Motor neuron (in vitro differentiated cells): ENCODE measurements at regions not wholly inside any gene's neighbourhood (a gene's known extent, or its start where the extent isn't known, plus 50 kb on each side); places are given as distances from the start of the nearest gene placed in this dataset.

Experiments used
- ATAC-seq, 8 experiments: fragments of 200-7000 bp; cut with Tn5 transposase; replicated peaks in 6 of 8; 2 replicates each; pipeline ENCODE4 v1.8.0; 2021; ENCODE audit warnings: mild to moderate bottlenecking in 8 of 8, moderate library complexity in 8 of 8
- H3K27ac ChIP-seq, 2 donors: fragments of 250-450 bp; sonication (Bioruptor Pico); 2 replicates each; pipeline ENCODE4 v1.9.0; 2021; ENCODE audit warnings: antibody characterized with exemption in 2 of 2, mild to moderate bottlenecking in 2 of 2, moderate library complexity in 1 of 2
- H3K4me1 ChIP-seq, 2 donors: fragments of 250-450 bp; sonication (Bioruptor Pico); replicated peaks in 1 of 2; 2 replicates each; pipeline ENCODE4 v1.6.1; 2021; ENCODE audit warnings: antibody characterized with exemption in 2 of 2, mild to moderate bottlenecking in 2 of 2, moderate library complexity in 1 of 2
- H3K4me3 ChIP-seq, 5 donors: fragments of 250-450 bp; sonication (Bioruptor Pico); 2 replicates each; pipeline ENCODE4 v1.9.0; 2021; ENCODE audit warnings: antibody characterized with exemption in 5 of 5, mild to moderate bottlenecking in 5 of 5, moderate library complexity in 4 of 5
- WGBS, 10 experiments: fragments of 450-650 bp; shearing (Covaris generic); methylation state at CpG; one replicate each; pipeline ENCODE4 v1.0.0; 2022; 5-methylcytosine and 5-hydroxymethylcytosine counted together
- in situ Hi-C, 9 experiments: fragments of 400-800 bp; cut with MboI; loops; one replicate each; pipeline ENCODE4 v1.15.0; 2021; ENCODE audit warnings: low sequenced_read_pairs in 9 of 9, low pct_unique_long_range_greater_than_20kb in 2 of 9; ENCODE audit not compliant: unreplicated experiment in 9 of 9

GRCh38 chr20:4095639-4096038 is 53.0 kb upstream of the SMOX start:
- Histone ChIP-seq H3K4me1 (no peaks in the 10 kb centered on the region), H3K4me3 (no peak overlapping the region), H3K27ac (no peak overlapping the region)
- in situ Hi-C loops: loop anchor here in 4 of 9 experiments (25.0 kb wide), 3 partner anchors 158 to 308 kb away; partner anchors contain the start of genes CDC25B (in 2 of the 4), CENPB (in 2 of the 4), SPEF1 (in 2 of the 4) and PANK2 (in 1 of the 4)
- ATAC-seq: no peak
- 19 to 75% (median 47%) methylated on average over 2 of the region's 2 CpGs for WGBS, 10 experiments

- WGBS, 10 experiments: 4 to 85% (median 54%) methylated on average over 2 to 12 of the region's 24 CpGs
- Histone ChIP-seq H3K4me3 (no peak overlapping the region), H3K4me1 (no peaks in the 10 kb centered on the region), H3K27ac (no peak overlapping the region)
- in situ Hi-C loops: loop anchor here in 4 of 9 experiments (25.0 kb wide), 3 partner anchors 154 to 304 kb away; partner anchors contain the start of genes CDC25B (in 2 of the 4), CENPB (in 2 of the 4), SPEF1 (in 2 of the 4) and PANK2 (in 1 of the 4)
- ATAC-seq: peak in 4 of 8 experiments; percentile 39 to 69 (median 61)
These were observed 56.8 kb upstream of the SMOX start for GRCh38 chr20:4091490-4092479.

GRCh38 chr20:4090756-4091489 is 57.7 kb upstream of the SMOX start:
- in situ Hi-C loops: loop anchor here in 4 of 9 experiments (25.0 kb wide), 3 partner anchors 154 to 304 kb away; partner anchors contain the start of genes CDC25B (in 2 of the 4), CENPB (in 2 of the 4), SPEF1 (in 2 of the 4) and PANK2 (in 1 of the 4)
- 24 to 83% (median 50%) methylated on average over 1 to 4 of the region's 6 CpGs; no CpG with 5 or more reads in 2 of the 10 experiments for WGBS, 10 experiments
- no peak overlapping the region for H3K27ac ChIP-seq
- ATAC-seq: peak in 2 of 8 experiments; percentile 16 to 34
- no peak overlapping the region for H3K4me3 ChIP-seq
- no peaks in the 10 kb centered on the region for H3K4me1 ChIP-seq

GRCh38 chr20:4089756-4090487 is 58.7 kb upstream of the SMOX start:
- ATAC-seq: peak in 1 of 8 experiments; percentile 44
- in situ Hi-C loops: loop anchor here in 4 of 9 experiments (25.0 kb wide), 3 partner anchors 153 to 303 kb away; partner anchors contain the start of genes CDC25B (in 2 of the 4), CENPB (in 2 of the 4), SPEF1 (in 2 of the 4) and PANK2 (in 1 of the 4)
- Histone ChIP-seq H3K4me3 (no peak overlapping the region), H3K27ac (no peak overlapping the region), H3K4me1 (peaks cover 3 to 6% of the 10 kb centered on the region in 2 donors)
- WGBS, 10 experiments: 17 to 95% (median 82%) methylated on average over 1 to 7 of the region's 11 CpGs; no CpG with 5 or more reads in 2 of the 10 experiments

- WGBS, 10 experiments: 80 to 100% (median 83%) methylated on average over 1 to 2 of the region's 4 CpGs; no CpG with 5 or more reads in 5 of the 10 experiments
- no peak overlapping the region for H3K4me3 ChIP-seq
- in situ Hi-C loops: loop anchor here in 4 of 9 experiments (25.0 kb wide), 3 partner anchors 151 to 301 kb away; partner anchors contain the start of genes CDC25B (in 2 of the 4), CENPB (in 2 of the 4), SPEF1 (in 2 of the 4) and PANK2 (in 1 of the 4)
These were observed 59.9 kb upstream of the SMOX start for GRCh38 chr20:4088766-4089165.

GRCh38 chr20:4087923-4088322 is 60.7 kb upstream of the SMOX start:
- 0 to 100% (median 78%) methylated on average over 1 to 4 of the region's 4 CpGs for WGBS, 10 experiments
- peak in 2 of 8 experiments; percentile 60 to 69 for ATAC-seq
- Histone ChIP-seq H3K4me3 (no peak overlapping the region), H3K4me1 (peaks cover 3 to 13% of the 10 kb centered on the region in 2 donors), H3K27ac (no peak overlapping the region)
- in situ Hi-C loops: loop anchor here in 4 of 9 experiments (25.0 kb wide), 3 partner anchors 151 to 301 kb away; partner anchors contain the start of genes CDC25B (in 2 of the 4), CENPB (in 2 of the 4), SPEF1 (in 2 of the 4) and PANK2 (in 1 of the 4)

More at GRCh38 chr20:4088766-4089165, 59.9 kb upstream of the SMOX start:
- Histone ChIP-seq H3K4me1 (peaks cover 3 to 9% of the 10 kb centered on the region in 2 donors), H3K27ac (no peak overlapping the region)
- ATAC-seq: no peak

GRCh38 chr20:4086771-4087687 is 61.6 kb upstream of the SMOX start:
- no peak overlapping the region for H3K4me3 ChIP-seq
- WGBS, 10 experiments: 67 to 100% (median 85%) methylated on average over 2 to 11 of the region's 13 CpGs; no CpG with 5 or more reads in 2 of the 10 experiments
- no peak for ATAC-seq
- H3K4me1 ChIP-seq: peaks cover 6 to 13% of the 10 kb centered on the region in 2 donors
- in situ Hi-C loops: loop anchor here in 4 of 9 experiments (25.0 kb wide), 3 partner anchors 150 to 300 kb away; partner anchors contain the start of genes CDC25B (in 2 of the 4), CENPB (in 2 of the 4), SPEF1 (in 2 of the 4) and PANK2 (in 1 of the 4)
- H3K27ac ChIP-seq: no peak overlapping the region

- no peak overlapping the region for H3K27ac ChIP-seq
- in situ Hi-C loops: loop anchor here in 4 of 9 experiments (25.0 kb wide), 3 partner anchors 147 to 297 kb away; partner anchors contain the start of genes CDC25B (in 2 of the 4), CENPB (in 2 of the 4), SPEF1 (in 2 of the 4) and PANK2 (in 1 of the 4)
- no peak for ATAC-seq
These were observed 63.9 kb upstream of the SMOX start for GRCh38 chr20:4084721-4085120.

GRCh38 chr20:4084096-4084495 is 64.5 kb upstream of the SMOX start:
- 83 to 100% (median 94%) methylated on average over 1 of the region's 1 CpG; no CpG with 5 or more reads in 4 of the 10 experiments for WGBS, 10 experiments
- Histone ChIP-seq H3K4me1 (peaks cover 6 to 13% of the 10 kb centered on the region in 2 donors), H3K27ac (no peak overlapping the region), H3K4me3 (no peak overlapping the region)
- in situ Hi-C loops: loop anchor here in 4 of 9 experiments (25.0 kb wide), 3 partner anchors 147 to 297 kb away; partner anchors contain the start of genes CDC25B (in 2 of the 4), CENPB (in 2 of the 4), SPEF1 (in 2 of the 4) and PANK2 (in 1 of the 4)
- ATAC-seq: no peak

More at GRCh38 chr20:4084721-4085120, 63.9 kb upstream of the SMOX start:
- peaks cover 6 to 13% of the 10 kb centered on the region in 2 donors for H3K4me1 ChIP-seq
- 42 to 100% (median 73%) methylated on average over 1 to 4 of the region's 4 CpGs; no CpG with 5 or more reads in 1 of the 10 experiments for WGBS, 10 experiments
- H3K4me3 ChIP-seq: no peak overlapping the region

- Histone ChIP-seq H3K27ac (no peak overlapping the region), H3K4me1 (peaks cover 6 to 13% of the 10 kb centered on the region in 2 donors), H3K4me3 (no peak overlapping the region)
- ATAC-seq: peak in 4 of 8 experiments; percentile 29 to 56 (median 42)
- in situ Hi-C loops: loop anchor here in 4 of 9 experiments (25.0 kb wide), 3 partner anchors 146 to 296 kb away; partner anchors contain the start of genes CDC25B (in 2 of the 4), CENPB (in 2 of the 4), SPEF1 (in 2 of the 4) and PANK2 (in 1 of the 4)
- whole genome bisulfite sequencing, 10 experiments: 0 to 100% (median 34%) methylated on average over 1 to 3 of the region's 11 CpGs; no CpG with 5 or more reads in 5 of the 10 experiments
These were observed 65.3 kb upstream of the SMOX start for GRCh38 chr20:4083098-4083865.
